DOHH2 (cell line): ENCODE measurements at regions not wholly inside any gene's neighbourhood (a gene's known extent, or its start where the extent isn't known, plus 50 kb on each side); places are given as distances from the start of the nearest gene placed in this dataset.

Experiments
- H3F3A ChIP-seq: fragments of 200-600 bp; sonication (generic), shearing (Covaris generic); 2 replicates; pipeline ENCODE4 v1.6.0; 2016; ENCODE audit warnings: antibody characterized with exemption, mild to moderate bottlenecking; ENCODE audit not compliant: control insufficient read depth, insufficient read depth
- H3K27ac ChIP-seq: fragments of 200-600 bp; sonication (generic); 2 replicates; pipeline ENCODE4 v1.5.1; 2014; ENCODE audit warnings: low read depth, mild to moderate bottlenecking, low read length, moderate library complexity
- H3K27me3 ChIP-seq: fragments of 200-600 bp; sonication (generic); 2 replicates; pipeline ENCODE4 v1.6.1; 2014; ENCODE audit warnings: mild to moderate bottlenecking, low read length, mixed read lengths; ENCODE audit not compliant: control insufficient read depth
- H3K36me3 ChIP-seq: fragments of 200-600 bp; sonication (generic); 2 replicates; pipeline ENCODE4 v1.6.1; 2014; ENCODE audit warnings: mild to moderate bottlenecking, low read length, moderate library complexity, mixed read lengths; ENCODE audit not compliant: control insufficient read depth
- H3K4me1 ChIP-seq: fragments of 200-600 bp; sonication (generic); 2 replicates; pipeline ENCODE4 v1.6.1; 2014; ENCODE audit warnings: mild to moderate bottlenecking, low read length, mixed read lengths; ENCODE audit not compliant: control insufficient read depth
- H3K4me2 ChIP-seq: fragments of 200-600 bp; sonication (generic); 2 replicates; pipeline ENCODE4 v1.6.0; 2014; ENCODE audit warnings: mild to moderate bottlenecking, low read length, moderate library complexity
- H3K4me3 ChIP-seq: fragments of 200-600 bp; sonication (generic); 2 replicates; pipeline ENCODE4 v1.5.1; 2014; ENCODE audit warnings: mild to moderate bottlenecking, low read length, mixed read lengths
- H3K79me2 ChIP-seq: fragments of 200-600 bp; sonication (generic); 2 replicates; pipeline ENCODE4 v1.6.1; 2014; ENCODE audit warnings: mild to moderate bottlenecking, low read length, mixed read lengths; ENCODE audit not compliant: control insufficient read depth
- H3K9me2 ChIP-seq: fragments of 200-600 bp; sonication (generic); replicated peaks from 2 replicates; pipeline ENCODE4 v1.6.1; 2014; ENCODE audit warnings: mild to moderate bottlenecking, low read length, mixed read lengths; ENCODE audit not compliant: control insufficient read depth
- H3K9me3 ChIP-seq: fragments of 200-600 bp; sonication (generic); 2 replicates; pipeline ENCODE4 v1.6.1; 2014; ENCODE audit warnings: antibody characterized with exemption, low read length, mixed read lengths; ENCODE audit not compliant: control insufficient read depth, insufficient read depth
- H4K20me1 ChIP-seq: fragments of 200-600 bp; sonication (generic); 2 replicates; pipeline ENCODE4 v1.6.0; 2014; ENCODE audit warnings: low read depth, mild to moderate bottlenecking, antibody characterized with exemption, low read length, moderate library complexity; ENCODE audit not compliant: control insufficient read depth, insufficient read depth
- EZH2phosphoT487 ChIP-seq: fragments of 200-600 bp; sonication (generic); IDR thresholded peaks from 2 replicates; pipeline ENCODE4 v1.6.1; 2017; ENCODE audit warnings: borderline replicate concordance, mild to moderate bottlenecking, antibody characterized with exemption, low read length, moderate library complexity, mixed read lengths
- TF ChIP-seq, protein P1 (sequence below): fragments of 200-600 bp; sonication (generic); IDR thresholded peaks from one replicate; pipeline ENCODE4 v1.5.1; 2014; ENCODE audit warnings: antibody characterized with exemption, mild to moderate bottlenecking, low read depth, low read length; ENCODE audit not compliant: poor library complexity, severe bottlenecking

DNA sequence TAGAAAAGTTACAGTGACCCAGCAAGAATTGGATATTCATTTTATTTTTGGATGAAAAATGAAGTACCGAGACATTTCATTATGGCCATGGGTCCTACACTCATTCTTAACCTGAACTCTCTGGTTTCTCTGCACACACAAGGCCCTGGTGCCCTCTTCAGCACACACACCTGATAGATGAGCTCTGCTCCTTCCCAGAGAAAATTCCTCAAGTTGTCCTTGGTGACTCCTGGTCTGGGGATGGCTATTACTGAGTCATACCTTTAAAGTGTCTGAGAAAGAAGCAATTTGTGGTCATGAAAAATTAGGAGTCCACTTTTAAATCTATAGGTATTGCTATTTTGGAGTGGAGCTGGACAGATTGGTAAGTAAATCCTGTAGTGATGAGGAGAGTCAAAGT, 311.5 kb downstream of the CDH2 start:
- Histone ChIP-seq H3K4me1 (no peaks in the 10 kb centered on the region), H3K4me2 (no peak overlapping the region), H3K79me2 (no peaks in the 10 kb centered on the region), H3K36me3 (no peaks in the 10 kb centered on the region), H3F3A (no peaks in the 10 kb centered on the region), H3K9me2 (no peaks in the 10 kb centered on the region), H3K9me3 (no peaks in the 10 kb centered on the region), H3K27me3 (no peaks in the 10 kb centered on the region), H4K20me1 (no peaks in the 10 kb centered on the region), H3K4me3 (no peak overlapping the region), H3K27ac (no peak overlapping the region)
- TF ChIP-seq, protein P1, sequence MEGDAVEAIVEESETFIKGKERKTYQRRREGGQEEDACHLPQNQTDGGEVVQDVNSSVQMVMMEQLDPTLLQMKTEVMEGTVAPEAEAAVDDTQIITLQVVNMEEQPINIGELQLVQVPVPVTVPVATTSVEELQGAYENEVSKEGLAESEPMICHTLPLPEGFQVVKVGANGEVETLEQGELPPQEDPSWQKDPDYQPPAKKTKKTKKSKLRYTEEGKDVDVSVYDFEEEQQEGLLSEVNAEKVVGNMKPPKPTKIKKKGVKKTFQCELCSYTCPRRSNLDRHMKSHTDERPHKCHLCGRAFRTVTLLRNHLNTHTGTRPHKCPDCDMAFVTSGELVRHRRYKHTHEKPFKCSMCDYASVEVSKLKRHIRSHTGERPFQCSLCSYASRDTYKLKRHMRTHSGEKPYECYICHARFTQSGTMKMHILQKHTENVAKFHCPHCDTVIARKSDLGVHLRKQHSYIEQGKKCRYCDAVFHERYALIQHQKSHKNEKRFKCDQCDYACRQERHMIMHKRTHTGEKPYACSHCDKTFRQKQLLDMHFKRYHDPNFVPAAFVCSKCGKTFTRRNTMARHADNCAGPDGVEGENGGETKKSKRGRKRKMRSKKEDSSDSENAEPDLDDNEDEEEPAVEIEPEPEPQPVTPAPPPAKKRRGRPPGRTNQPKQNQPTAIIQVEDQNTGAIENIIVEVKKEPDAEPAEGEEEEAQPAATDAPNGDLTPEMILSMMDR, result no peak
- TF ChIP-seq EZH2phosphoT487, result no peak

DNA sequence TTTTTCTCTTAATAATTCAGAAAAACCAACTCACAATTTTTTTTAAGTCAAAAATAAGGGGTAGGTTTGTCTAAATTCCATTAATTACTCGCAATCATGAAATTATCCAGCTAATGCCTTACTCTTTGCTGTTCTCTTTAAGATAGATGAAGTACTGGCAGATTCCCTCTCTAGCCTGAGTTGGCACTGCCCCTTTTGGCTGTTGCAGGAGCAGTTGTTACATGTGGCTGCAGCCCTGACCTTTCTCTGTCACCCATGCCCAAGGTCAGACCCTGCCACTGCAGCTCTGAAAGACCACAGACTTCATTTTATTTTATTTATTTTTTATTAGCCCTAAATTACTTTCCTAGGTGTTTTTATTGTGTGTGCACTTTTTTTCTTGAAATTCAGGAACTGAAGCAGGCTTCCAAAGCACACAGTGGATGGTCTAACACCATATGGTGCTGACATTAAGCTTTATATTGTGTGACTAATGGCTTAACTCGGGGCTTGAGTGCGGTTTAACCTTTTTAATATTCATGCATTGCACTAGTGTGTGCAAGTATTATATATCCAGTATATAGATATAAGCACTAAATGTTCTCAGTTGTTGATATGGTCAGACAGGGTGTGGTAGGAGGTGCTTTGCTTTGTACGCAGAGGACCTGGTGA, 313.0 kb downstream of the CDH2 start:
- no peak overlapping the region for H3K4me3 ChIP-seq
- H3K4me2 ChIP-seq, result no peak overlapping the region
- no peaks in the 10 kb centered on the region for H4K20me1 ChIP-seq
- no peaks in the 10 kb centered on the region for H3K4me1 ChIP-seq
- H3K27ac ChIP-seq, result no peak overlapping the region
- H3F3A ChIP-seq, result no peaks in the 10 kb centered on the region
- H3K27me3 ChIP-seq, result no peaks in the 10 kb centered on the region
- TF ChIP-seq EZH2phosphoT487, result no peak
- TF ChIP-seq, protein P1, result no peak
- H3K36me3 ChIP-seq, result no peaks in the 10 kb centered on the region
- H3K9me3 ChIP-seq, result no peaks in the 10 kb centered on the region
- no peaks in the 10 kb centered on the region for H3K9me2 ChIP-seq
- H3K79me2 ChIP-seq, result no peaks in the 10 kb centered on the region

DNA sequence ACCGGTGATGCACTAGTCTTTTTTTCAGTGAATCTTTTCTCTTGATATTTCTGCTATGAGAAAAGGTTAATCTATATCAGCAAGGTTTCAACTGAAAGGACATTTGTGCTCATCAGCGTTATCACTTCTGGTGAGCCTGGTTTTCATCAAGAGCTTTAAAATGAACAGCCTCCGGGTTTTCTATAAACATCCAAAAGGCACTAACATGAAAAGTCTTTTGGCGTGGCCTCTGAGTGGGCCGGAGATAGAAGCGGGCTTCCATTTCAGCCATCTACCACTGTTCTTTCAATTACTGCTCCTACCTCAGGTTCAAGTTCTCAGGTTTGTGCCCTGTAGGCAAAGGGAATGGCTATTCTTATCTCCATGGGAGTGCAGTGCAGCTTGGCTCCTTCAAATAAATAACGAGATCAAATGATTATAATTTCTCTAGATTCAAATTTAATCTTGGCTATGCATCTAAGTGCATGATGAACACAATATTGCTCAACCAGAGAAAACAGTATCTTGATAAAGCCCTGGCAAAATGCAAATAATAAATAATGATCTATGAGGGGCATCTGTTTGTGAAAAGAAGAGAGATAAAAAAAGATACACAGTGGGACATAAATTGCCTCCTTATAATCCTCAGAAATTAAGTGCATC, 314.8 kb downstream of the CDH2 start:
- Histone ChIP-seq H4K20me1 (no peaks in the 10 kb centered on the region), H3K4me1 (no peaks in the 10 kb centered on the region), H3K4me3 (no peak overlapping the region), H3K27ac (no peak overlapping the region), H3K4me2 (no peak overlapping the region), H3K79me2 (no peaks in the 10 kb centered on the region), H3K27me3 (no peaks in the 10 kb centered on the region), H3K9me2 (no peaks in the 10 kb centered on the region), H3K9me3 (no peaks in the 10 kb centered on the region), H3K36me3 (no peaks in the 10 kb centered on the region), H3F3A (no peaks in the 10 kb centered on the region)
- no peak for TF ChIP-seq EZH2phosphoT487
- TF ChIP-seq, protein P1, result no peak
